Caco-2 (cell line): ENCODE measurements at regions not wholly inside any gene's neighbourhood (a gene's known extent, or its start where the extent isn't known, plus 50 kb on each side); places are given as distances from the start of the nearest gene placed in this dataset.

Source experiments
- BruUV-seq: library from RNA; stranded (reverse); fragments of 400-500 nt; replicated peaks from 2 replicates; lab custom pipeline; 2021; lab: Mats Ljungman, UMichigan
- CTCF ChIA-PET: fragments of 300-600 bp; sonication (Branson Sonifier 250); formaldehyde crosslinking; loops from one replicate; lab custom pipeline; 2022; ENCODE audit warnings: antibody characterized with exemption; lab: Charles Lee
- POLR2A ChIA-PET: fragments of 300-600 bp; sonication (Branson Sonifier 250); formaldehyde crosslinking; loops from one replicate; lab custom pipeline; 2022; ENCODE audit warnings: antibody characterized with exemption; lab: Charles Lee
- DNase-seq, 2 experiments: peaks; one replicate each; pipeline versions ENCODE4 v3.0.0 to v3.0.0-alpha.2; 2020 to 2022
- H3K27me3 ChIP-seq: replicated peaks from 2 replicates; pipeline ENCODE4 v1.6.0; 2011; ENCODE audit warnings: low read length; ENCODE audit not compliant: control insufficient read depth, insufficient read depth
- H3K36me3 ChIP-seq: 2 replicates; pipeline ENCODE4 v1.5.1; 2011; ENCODE audit warnings: low read length; ENCODE audit not compliant: control insufficient read depth, insufficient read depth
- H3K4me1 ChIP-seq: fragments of 250-450 bp; sonication (Bioruptor Pico); 2 replicates; pipeline ENCODE4 v1.5.1; 2020; ENCODE audit warnings: mild to moderate bottlenecking
- H3K4me3 ChIP-seq: 2 replicates; pipeline ENCODE4 v1.5.1; 2011; ENCODE audit warnings: low read depth, mild to moderate bottlenecking, control low read depth, low read length
- H3K9me3 ChIP-seq: fragments of 250-450 bp; sonication (Bioruptor Pico); 2 replicates; pipeline ENCODE4 v1.5.1; 2020; ENCODE audit warnings: mild to moderate bottlenecking, moderate library complexity
- H3K27ac Mint-ChIP-seq: one replicate; pipeline ENCODE4 v1.8.0; 2022; ENCODE audit warnings: mixed read lengths; ENCODE audit not compliant: unreplicated experiment
- H3K27me3 Mint-ChIP-seq: one replicate; pipeline ENCODE4 v1.8.0; 2022; ENCODE audit warnings: mixed read lengths; ENCODE audit not compliant: insufficient read depth, unreplicated experiment
- H3K36me3 Mint-ChIP-seq: one replicate; pipeline ENCODE4 v1.8.0; 2022; ENCODE audit warnings: mild to moderate bottlenecking, mixed read lengths; ENCODE audit not compliant: insufficient read depth, unreplicated experiment
- H3K4me1 Mint-ChIP-seq: one replicate; pipeline ENCODE4 v1.8.0; 2022; ENCODE audit warnings: low read depth, mixed read lengths; ENCODE audit not compliant: unreplicated experiment
- H3K4me3 Mint-ChIP-seq: one replicate; pipeline ENCODE4 v1.8.0; 2022; ENCODE audit warnings: mild to moderate bottlenecking, moderate library complexity, mixed read lengths; ENCODE audit not compliant: unreplicated experiment
- H3K9me3 Mint-ChIP-seq: one replicate; pipeline ENCODE4 v1.8.0; 2022; ENCODE audit warnings: mixed read lengths; ENCODE audit not compliant: unreplicated experiment
- CTCF ChIP-seq, 2 experiments: fragments of 200-600 bp in 1 of 2; IDR thresholded peaks; 1 replicate in 1 of 2; 2 replicates in 1 of 2; pipeline versions ENCODE4 v1.5.1 to v1.8.0; 2011 to 2022; ENCODE audit warnings: antibody characterized with exemption in 1 of 2, control low read depth in 1 of 2, inconsistent platforms in 1 of 2, low read depth in 1 of 2, low read length in 1 of 2, mild to moderate bottlenecking in 1 of 2, moderate library complexity in 1 of 2; ENCODE audit not compliant: insufficient read depth in 1 of 2, severe bottlenecking in 1 of 2, unreplicated experiment in 1 of 2
- intact Hi-C: fragments of 100-400 bp; cut with micrococcal nuclease; formaldehyde crosslinking; loops from one replicate; pipeline ENCODE4 v1.10.0; 2022; ENCODE audit not compliant: unreplicated experiment

GRCh38 chr21:38120984-38121855, 135.6 kb upstream of the KCNJ15 start:
- Histone ChIP-seq H3K4me3 (no peak overlapping the region), H3K27me3 (no peaks in the 10 kb centered on the region), H3K9me3 (no peaks in the 10 kb centered on the region; the same call in 1 of the 2 replicates), H3K4me1 (no peaks in the 10 kb centered on the region), H3K36me3 (no peaks in the 10 kb centered on the region)
- TF ChIP-seq CTCF (IDR thresholded peaks at IDR 0.05; ENCODE audit: insufficient read depth in 1 of 2, low read depth in 1 of 2, low read length in 1 of 2, severe bottlenecking in 1 of 2, unreplicated experiment in 1 of 2): no peak
- Mint-ChIP-seq H3K4me1 (no peaks in the 10 kb centered on the region), H3K27ac (no peak overlapping the region), H3K9me3 (peaks cover 8% of the 10 kb centered on the region), H3K4me3 (no peak overlapping the region), H3K27me3 (peaks cover 8% of the 10 kb centered on the region), H3K36me3 (no peaks in the 10 kb centered on the region)
- ChIA-PET CTCF (no interaction called here), POLR2A (no interaction called here)
- BruUV-seq: no TSS peak
- intact Hi-C loops: no loop called here
- DNase-seq: no peak

- ChIA-PET POLR2A (no interaction called here), CTCF (interaction anchor here (0.7 kb wide), 1 partner anchor 60 kb away, joined by 3 read pairs; no protein-coding TSS in a partner anchor)
- no peaks in the 10 kb centered on the region for H3K27me3 ChIP-seq
- Mint-ChIP-seq H3K9me3 (peaks cover 6% of the 10 kb centered on the region), H3K36me3 (no peaks in the 10 kb centered on the region), H3K27me3 (peaks cover 8% of the 10 kb centered on the region), H3K4me1 (no peaks in the 10 kb centered on the region), H3K4me3 (no peak overlapping the region), H3K27ac (no peak overlapping the region)
- no peaks in the 10 kb centered on the region for H3K4me1 ChIP-seq
- no peak for DNase-seq
- BruUV-seq: no TSS peak
- no peak for TF ChIP-seq CTCF (IDR thresholded peaks at IDR 0.05; ENCODE audit: insufficient read depth in 1 of 2, low read depth in 1 of 2, low read length in 1 of 2, severe bottlenecking in 1 of 2, unreplicated experiment in 1 of 2)
- no peak overlapping the region for H3K4me3 ChIP-seq
- intact Hi-C loops: no loop called here
- no peaks in the 10 kb centered on the region; the same call in 1 of the 2 replicates for H3K9me3 ChIP-seq
- H3K36me3 ChIP-seq: no peaks in the 10 kb centered on the region
These were observed 134.7 kb upstream of the KCNJ15 start for GRCh38 chr21:38121888-38122720.

DNA sequence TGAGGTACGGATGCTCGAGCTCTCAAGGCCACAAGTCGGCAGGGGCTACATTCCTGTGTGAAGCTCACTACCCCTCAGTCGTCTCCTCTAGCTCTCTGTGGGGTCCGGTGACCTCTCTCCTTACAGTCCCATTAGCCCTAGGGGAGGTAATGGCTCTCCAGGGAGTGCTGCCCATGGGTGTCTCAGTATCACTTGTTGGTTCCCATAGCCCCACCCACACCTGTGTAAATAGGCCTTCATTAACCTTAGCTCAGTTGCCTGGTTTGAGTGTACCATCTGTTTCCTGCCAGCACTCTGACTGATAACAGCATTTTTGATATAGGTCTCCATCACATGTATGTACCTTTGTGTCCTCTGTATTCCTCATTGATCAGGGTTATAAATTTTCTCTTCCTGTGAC, 133.2 kb upstream of the KCNJ15 start:
- no peak for DNase-seq
- no TSS peak for BruUV-seq
- no peak overlapping the region for H3K27ac Mint-ChIP-seq
- H3K27me3 Mint-ChIP-seq: peaks cover 11% of the 10 kb centered on the region
- H3K36me3 ChIP-seq: no peaks in the 10 kb centered on the region
- H3K9me3 Mint-ChIP-seq: peaks cover 6% of the 10 kb centered on the region
- H3K4me1 Mint-ChIP-seq: no peaks in the 10 kb centered on the region
- intact Hi-C loops: no loop called here
- no peaks in the 10 kb centered on the region for H3K36me3 Mint-ChIP-seq
- H3K9me3 ChIP-seq: no peaks in the 10 kb centered on the region; the same call in 1 of the 2 replicates
- no peak overlapping the region for H3K4me3 ChIP-seq
- TF ChIP-seq CTCF (IDR thresholded peaks at IDR 0.05; ENCODE audit: insufficient read depth in 1 of 2, low read depth in 1 of 2, low read length in 1 of 2, severe bottlenecking in 1 of 2, unreplicated experiment in 1 of 2): no peak
- no peaks in the 10 kb centered on the region for H3K4me1 ChIP-seq
- no peaks in the 10 kb centered on the region for H3K27me3 ChIP-seq
- CTCF ChIA-PET: no interaction called here
- no peak overlapping the region for H3K4me3 Mint-ChIP-seq
- POLR2A ChIA-PET: no interaction called here
